Astrocyte of the cerebellum (primary cell): ENCODE measurements at regions not wholly inside any gene's neighbourhood (a gene's known extent, or its start where the extent isn't known, plus 50 kb on each side); places are given as distances from the start of the nearest gene placed in this dataset.

ENCODE experiments used
- DNase-seq: peaks from one replicate; pipeline ENCODE4 v3.0.0-alpha.2; 2011; ENCODE audit warnings: low read depth
- H3K4me3 ChIP-seq: 2 replicates; pipeline ENCODE4 v1.5.1; 2011; ENCODE audit warnings: mild to moderate bottlenecking, low read depth, low read length, moderate library complexity
- CTCF ChIP-seq: IDR thresholded peaks from 2 replicates; pipeline ENCODE4 v1.5.1; 2012; ENCODE audit warnings: low read length, low read depth, moderate library complexity, mild to moderate bottlenecking; ENCODE audit errors: missing control alignments
- in situ Hi-C: cut with HindIII; loops from 2 replicates; pipeline ENCODE4 v1.10.0; 2017; ENCODE audit warnings: low sequenced_read_pairs

- TF ChIP-seq CTCF = no peak
- no peak for DNase-seq
- no peak overlapping the region for H3K4me3 ChIP-seq
- in situ Hi-C loops = no loop called here
These were observed 209.5 kb downstream of the TLE4 start for GRCh38 chr9:79781263-79781662.

GRCh38 chr9:79780559-79780958 is 208.8 kb downstream of the TLE4 start:
- in situ Hi-C loops = no loop called here
- DNase-seq = no peak
- no peak overlapping the region for H3K4me3 ChIP-seq
- no peak for TF ChIP-seq CTCF

- no peak for DNase-seq
- no peak for TF ChIP-seq CTCF
- in situ Hi-C loops = no loop called here
- no peak overlapping the region for H3K4me3 ChIP-seq
These were observed 208.1 kb downstream of the TLE4 start for GRCh38 chr9:79779901-79780300.

- no peak overlapping the region for H3K4me3 ChIP-seq
- in situ Hi-C loops = no loop called here
- DNase-seq = no peak
- TF ChIP-seq CTCF = no peak
These were observed 206.8 kb downstream of the TLE4 start for GRCh38 chr9:79778581-79778980.

- no peak overlapping the region for H3K4me3 ChIP-seq
- TF ChIP-seq CTCF = no peak
- peak; percentile 29 for DNase-seq
- in situ Hi-C loops = no loop called here
These were observed 204.8 kb downstream of the TLE4 start for GRCh38 chr9:79776581-79776980.
